ENCODE measurements at regions not wholly inside any gene's neighbourhood (a gene's known extent, or its start where the extent isn't known, plus 50 kb on each side); places are given as distances from the start of the nearest gene placed in this dataset.

GRCh38 chr10:131646551-131647525 is 254.0 kb upstream of the PPP2R2D start:
- Mint-ChIP-seq H3K4me3 (no peak overlapping the region), H3K27me3 (peaks cover 19% of the 10 kb centered on the region), H3K4me1 (no peaks in the 10 kb centered on the region), H3K9me3 (peaks cover 4% of the 10 kb centered on the region), H3K27ac (ENCODE audit: low read depth) (no peak overlapping the region), H3K36me3 (ENCODE audit: insufficient read depth) (no peaks in the 10 kb centered on the region)
- DNase-seq (ENCODE audit: low spot score in 2 of 2) (no peak), ATAC-seq (replicated peaks; ENCODE audit: extremely low read depth, poor library complexity, severe bottlenecking) (no peak)

GRCh38 chr10:131647789-131648188 is 253.0 kb upstream of the PPP2R2D start:
- Mint-ChIP-seq H3K9me3 (no peaks in the 10 kb centered on the region), H3K27ac (ENCODE audit: low read depth) (no peak overlapping the region), H3K4me1 (no peaks in the 10 kb centered on the region), H3K27me3 (peaks cover 19% of the 10 kb centered on the region), H3K4me3 (no peak overlapping the region), H3K36me3 (ENCODE audit: insufficient read depth) (no peaks in the 10 kb centered on the region)
- ATAC-seq (replicated peaks; ENCODE audit: extremely low read depth, poor library complexity, severe bottlenecking) = no peak
- DNase-seq (ENCODE audit: low spot score in 2 of 2) = no peak

GRCh38 chr10:131648386-131649020 is 252.3 kb upstream of the PPP2R2D start:
- no peak overlapping the region for H3K27ac Mint-ChIP-seq (ENCODE audit: low read depth)
- no peak for DNase-seq (ENCODE audit: low spot score in 2 of 2)
- peaks cover 19% of the 10 kb centered on the region for H3K27me3 Mint-ChIP-seq
- no peak overlapping the region for H3K4me3 Mint-ChIP-seq
- no peaks in the 10 kb centered on the region for H3K4me1 Mint-ChIP-seq
- no peaks in the 10 kb centered on the region for H3K36me3 Mint-ChIP-seq (ENCODE audit: insufficient read depth)
- no peak for ATAC-seq (replicated peaks; ENCODE audit: extremely low read depth, poor library complexity, severe bottlenecking)
- no peaks in the 10 kb centered on the region for H3K9me3 Mint-ChIP-seq

- Mint-ChIP-seq H3K9me3 (no peaks in the 10 kb centered on the region), H3K36me3 (ENCODE audit: insufficient read depth) (no peaks in the 10 kb centered on the region), H3K27me3 (peaks cover 19% of the 10 kb centered on the region), H3K4me1 (no peaks in the 10 kb centered on the region), H3K4me3 (no peak overlapping the region), H3K27ac (ENCODE audit: low read depth) (no peak overlapping the region)
- no peak for ATAC-seq (replicated peaks; ENCODE audit: extremely low read depth, poor library complexity, severe bottlenecking)
- DNase-seq (ENCODE audit: low spot score in 2 of 2) = no peak
These were observed 251.2 kb upstream of the PPP2R2D start for GRCh38 chr10:131649617-131650016.

GRCh38 chr10:131650169-131650705 is 250.6 kb upstream of the PPP2R2D start:
- H3K9me3 Mint-ChIP-seq = no peaks in the 10 kb centered on the region
- H3K36me3 Mint-ChIP-seq (ENCODE audit: insufficient read depth) = no peaks in the 10 kb centered on the region
- DNase-seq (ENCODE audit: low spot score in 2 of 2) = no peak
- H3K27ac Mint-ChIP-seq (ENCODE audit: low read depth) = no peak overlapping the region
- no peak overlapping the region for H3K4me3 Mint-ChIP-seq
- H3K4me1 Mint-ChIP-seq = no peaks in the 10 kb centered on the region
- no peak for ATAC-seq (replicated peaks; ENCODE audit: extremely low read depth, poor library complexity, severe bottlenecking)
- H3K27me3 Mint-ChIP-seq = peaks cover 19% of the 10 kb centered on the region

GRCh38 chr10:131650771-131651673 is 249.8 kb upstream of the PPP2R2D start:
- H3K36me3 Mint-ChIP-seq (ENCODE audit: insufficient read depth) = no peaks in the 10 kb centered on the region
- H3K4me1 Mint-ChIP-seq = no peaks in the 10 kb centered on the region
- DNase-seq (ENCODE audit: low spot score in 2 of 2) = no peak
- H3K9me3 Mint-ChIP-seq = no peaks in the 10 kb centered on the region
- no peak overlapping the region for H3K27ac Mint-ChIP-seq (ENCODE audit: low read depth)
- no peak for ATAC-seq (replicated peaks; ENCODE audit: extremely low read depth, poor library complexity, severe bottlenecking)
- no peak overlapping the region for H3K4me3 Mint-ChIP-seq
- H3K27me3 Mint-ChIP-seq = peaks cover 19% of the 10 kb centered on the region

- Mint-ChIP-seq H3K9me3 (no peaks in the 10 kb centered on the region), H3K27me3 (peaks cover 19% of the 10 kb centered on the region), H3K4me3 (no peak overlapping the region), H3K36me3 (ENCODE audit: insufficient read depth) (no peaks in the 10 kb centered on the region), H3K27ac (ENCODE audit: low read depth) (no peak overlapping the region), H3K4me1 (no peaks in the 10 kb centered on the region)
- DNase-seq (ENCODE audit: low spot score in 2 of 2) (no peak), ATAC-seq (replicated peaks; ENCODE audit: extremely low read depth, poor library complexity, severe bottlenecking) (no peak)
These were observed 249.0 kb upstream of the PPP2R2D start for GRCh38 chr10:131651674-131652437.

- ATAC-seq (replicated peaks; ENCODE audit: extremely low read depth, poor library complexity, severe bottlenecking) = no peak
- Mint-ChIP-seq H3K4me3 (no peak overlapping the region), H3K27ac (ENCODE audit: low read depth) (no peak overlapping the region), H3K9me3 (no peaks in the 10 kb centered on the region), H3K27me3 (peaks cover 15% of the 10 kb centered on the region), H3K4me1 (no peaks in the 10 kb centered on the region), H3K36me3 (ENCODE audit: insufficient read depth) (no peaks in the 10 kb centered on the region)
- no peak for DNase-seq (ENCODE audit: low spot score in 2 of 2)
These were observed 248.2 kb upstream of the PPP2R2D start for GRCh38 chr10:131652438-131653139.

- H3K4me3 Mint-ChIP-seq = no peak overlapping the region
- no peaks in the 10 kb centered on the region for H3K9me3 Mint-ChIP-seq
- H3K27ac Mint-ChIP-seq (ENCODE audit: low read depth) = no peak overlapping the region
- no peaks in the 10 kb centered on the region for H3K36me3 Mint-ChIP-seq (ENCODE audit: insufficient read depth)
- peaks cover 9% of the 10 kb centered on the region for H3K27me3 Mint-ChIP-seq
- DNase-seq (ENCODE audit: low spot score in 2 of 2) (no peak), ATAC-seq (replicated peaks; ENCODE audit: extremely low read depth, poor library complexity, severe bottlenecking) (no peak)
- H3K4me1 Mint-ChIP-seq = no peaks in the 10 kb centered on the region
These were observed 247.7 kb upstream of the PPP2R2D start for GRCh38 chr10:131653140-131653539.

GRCh38 chr10:131653554-131654470 is 247.0 kb upstream of the PPP2R2D start:
- Mint-ChIP-seq H3K36me3 (ENCODE audit: insufficient read depth) (no peaks in the 10 kb centered on the region), H3K27ac (ENCODE audit: low read depth) (no peak overlapping the region), H3K4me3 (no peak overlapping the region), H3K4me1 (no peaks in the 10 kb centered on the region), H3K27me3 (peaks cover 7% of the 10 kb centered on the region), H3K9me3 (no peaks in the 10 kb centered on the region)
- DNase-seq (ENCODE audit: low spot score in 2 of 2) (no peak), ATAC-seq (replicated peaks; ENCODE audit: extremely low read depth, poor library complexity, severe bottlenecking) (no peak)
